ENCODE measurements at regions not wholly inside any gene's neighbourhood (a gene's known extent, or its start where the extent isn't known, plus 50 kb on each side); places are given as distances from the start of the nearest gene placed in this dataset.

GRCh38 chr2:236472720-236473495, 96.7 kb upstream of the ACKR3 start:
- TF ChIP-seq CTCF (IDR thresholded peaks at IDR 0.05): no peak
- no peak for TF ChIP-seq EZH2 (IDR thresholded peaks at IDR 0.05; ENCODE audit: borderline replicate concordance, insufficient read depth, low read depth, low read length, poor library complexity, severe bottlenecking)

All from B cell (primary cell).